Activated T-cell treated with anti-CD3 and anti-CD28 coated beads, Interleukin-2, amount 50 U/mL, for 1 hour (primary cell): ENCODE measurements at regions not wholly inside any gene's neighbourhood (a gene's known extent, or its start where the extent isn't known, plus 50 kb on each side); places are given as distances from the start of the nearest gene placed in this dataset.

Source experiments
- DNase-seq: peaks from one replicate; pipeline ENCODE4 v3.0.0-alpha.2; 2020

- no peak for DNase-seq
Observed at GRCh38 chr19:31502536-31503170, 153.4 kb upstream of the TSHZ3 start.

- DNase-seq, result no peak
Observed at GRCh38 chr19:31503211-31503610, 154.0 kb upstream of the TSHZ3 start.

- no peak for DNase-seq
Observed at GRCh38 chr19:31504221-31504620, 155.0 kb upstream of the TSHZ3 start.

DNA sequence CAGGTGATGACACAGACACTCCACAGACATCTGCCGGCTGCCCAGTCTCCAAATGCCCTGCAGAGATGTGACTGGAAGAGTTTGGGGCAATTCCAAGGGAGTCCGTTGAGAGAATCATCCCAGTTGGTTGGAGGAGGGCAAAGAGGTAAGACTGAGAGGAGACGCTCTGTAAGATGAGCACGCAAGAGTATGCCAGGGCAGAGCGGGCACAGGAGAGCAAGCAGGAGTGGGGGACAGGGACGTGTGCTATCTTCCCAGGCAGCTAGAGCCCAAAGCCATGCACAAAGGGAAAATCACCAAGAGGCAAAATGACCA is 156.3 kb upstream of the TSHZ3 start:
- DNase-seq, result no peak

GRCh38 chr19:31506102-31506501 is 156.9 kb upstream of the TSHZ3 start:
- DNase-seq, result no peak

GRCh38 chr19:31510635-31511034 is 161.4 kb upstream of the TSHZ3 start:
- DNase-seq, result no peak

- DNase-seq, result no peak
Observed at GRCh38 chr19:31511098-31511497, 161.9 kb upstream of the TSHZ3 start.

DNA sequence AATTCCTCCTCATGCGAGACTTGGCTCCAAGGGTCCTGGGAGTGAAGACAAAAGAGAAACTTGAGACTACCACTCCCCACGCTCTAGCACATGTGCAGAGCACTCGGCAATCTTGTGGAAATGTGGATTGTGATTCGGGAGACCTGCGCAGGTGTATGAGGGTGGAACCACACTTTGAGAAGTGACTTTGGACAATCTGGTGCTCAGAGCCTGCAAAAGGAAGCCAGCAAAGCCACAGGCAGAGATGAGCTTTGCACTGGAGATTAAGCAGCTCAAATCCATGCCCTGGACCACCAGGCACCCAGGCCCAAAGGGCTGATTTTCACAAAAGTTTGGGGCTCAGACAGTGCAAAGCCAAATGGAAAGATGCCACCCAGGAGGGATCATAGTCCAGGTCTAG is 162.5 kb upstream of the TSHZ3 start:
- DNase-seq, result no peak

- DNase-seq, result no peak
Observed at GRCh38 chr19:31512181-31512970, 163.1 kb upstream of the TSHZ3 start.

DNA sequence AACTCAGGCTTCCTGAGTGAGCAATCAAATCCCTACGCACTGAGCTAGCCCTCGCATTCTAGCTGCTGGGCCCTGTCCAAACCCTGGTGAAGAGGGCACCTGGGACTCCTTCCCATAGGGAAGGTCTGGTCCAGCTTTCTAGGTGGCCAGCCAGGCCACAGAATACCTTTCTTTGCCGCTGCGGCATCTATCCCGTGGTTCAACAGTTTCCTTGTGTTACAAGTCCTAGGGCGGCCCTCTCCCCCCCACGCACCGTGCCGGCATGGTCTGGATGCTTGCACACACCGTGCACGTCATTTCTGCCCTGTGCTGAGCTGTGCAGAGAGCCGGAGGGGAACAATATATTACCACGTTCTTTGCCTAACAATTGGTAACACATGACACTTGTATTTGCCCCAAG is 164.6 kb upstream of the TSHZ3 start:
- DNase-seq, result no peak

- DNase-seq, result no peak
Observed at GRCh38 chr19:31515931-31516330, 166.7 kb upstream of the TSHZ3 start.

DNA sequence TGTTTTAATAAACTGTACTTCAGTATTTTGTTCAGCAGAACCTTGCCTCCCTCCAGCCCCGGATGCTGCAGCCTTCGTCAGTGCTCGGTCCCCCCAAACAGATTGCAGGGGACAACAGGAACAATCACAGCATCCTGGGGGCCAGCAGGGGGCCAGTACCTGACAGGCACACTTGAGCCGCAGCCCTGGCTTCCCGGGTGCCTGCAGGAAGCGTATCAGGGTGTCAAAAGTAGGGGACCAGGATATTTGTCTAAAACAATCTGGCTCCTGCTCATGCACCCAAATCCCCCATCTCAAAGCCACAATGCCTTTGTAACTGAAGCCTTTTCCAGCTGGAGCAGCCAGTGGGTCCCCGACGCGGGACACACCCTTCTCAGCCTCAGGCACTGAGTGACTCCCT is 167.5 kb upstream of the TSHZ3 start:
- no peak for DNase-seq

DNA sequence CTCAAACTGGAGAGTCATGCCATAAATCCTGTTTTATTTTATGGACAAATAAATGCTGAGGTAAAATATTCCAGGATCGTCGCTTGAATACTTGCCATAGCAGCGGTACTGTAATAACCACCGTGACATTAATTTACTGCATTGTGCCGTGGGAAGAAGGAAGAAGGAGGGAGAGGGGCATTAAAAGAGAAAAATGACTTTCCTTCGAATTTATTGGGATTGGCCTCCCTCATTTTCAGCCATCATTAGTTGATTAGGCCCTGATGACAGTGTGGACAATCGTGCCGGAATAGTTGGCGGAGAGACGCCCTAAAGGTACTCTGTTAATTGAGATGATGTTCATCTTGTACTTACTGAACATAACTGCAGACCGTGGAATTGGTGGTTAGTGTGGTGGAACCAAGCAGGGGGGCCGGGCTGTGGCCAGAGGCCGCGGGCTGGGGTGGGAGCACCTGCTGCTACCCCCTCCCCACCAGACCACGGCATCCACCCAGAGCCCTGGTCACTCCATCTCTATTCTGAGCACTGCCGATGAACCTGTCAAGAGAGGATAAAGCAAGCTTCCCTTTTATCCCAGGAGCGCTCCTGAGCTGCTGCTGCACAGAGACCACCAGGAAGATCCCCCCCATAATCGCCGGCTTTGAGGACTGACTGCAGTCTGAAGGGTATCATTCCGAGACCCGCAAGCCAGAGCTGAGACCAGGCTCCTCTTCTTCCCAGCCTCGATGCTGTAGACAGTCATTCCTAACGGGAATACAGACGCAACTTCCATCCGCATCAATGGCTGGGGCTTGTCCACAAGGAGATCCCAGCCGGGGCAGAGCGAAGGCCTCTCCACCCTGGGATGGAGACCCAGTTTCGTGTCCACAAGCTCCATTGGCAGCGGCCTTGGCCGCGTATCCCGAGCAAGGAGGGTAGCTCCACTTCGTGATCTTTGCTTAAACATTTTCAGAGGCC is 168.3 kb upstream of the TSHZ3 start:
- DNase-seq, result no peak

DNA sequence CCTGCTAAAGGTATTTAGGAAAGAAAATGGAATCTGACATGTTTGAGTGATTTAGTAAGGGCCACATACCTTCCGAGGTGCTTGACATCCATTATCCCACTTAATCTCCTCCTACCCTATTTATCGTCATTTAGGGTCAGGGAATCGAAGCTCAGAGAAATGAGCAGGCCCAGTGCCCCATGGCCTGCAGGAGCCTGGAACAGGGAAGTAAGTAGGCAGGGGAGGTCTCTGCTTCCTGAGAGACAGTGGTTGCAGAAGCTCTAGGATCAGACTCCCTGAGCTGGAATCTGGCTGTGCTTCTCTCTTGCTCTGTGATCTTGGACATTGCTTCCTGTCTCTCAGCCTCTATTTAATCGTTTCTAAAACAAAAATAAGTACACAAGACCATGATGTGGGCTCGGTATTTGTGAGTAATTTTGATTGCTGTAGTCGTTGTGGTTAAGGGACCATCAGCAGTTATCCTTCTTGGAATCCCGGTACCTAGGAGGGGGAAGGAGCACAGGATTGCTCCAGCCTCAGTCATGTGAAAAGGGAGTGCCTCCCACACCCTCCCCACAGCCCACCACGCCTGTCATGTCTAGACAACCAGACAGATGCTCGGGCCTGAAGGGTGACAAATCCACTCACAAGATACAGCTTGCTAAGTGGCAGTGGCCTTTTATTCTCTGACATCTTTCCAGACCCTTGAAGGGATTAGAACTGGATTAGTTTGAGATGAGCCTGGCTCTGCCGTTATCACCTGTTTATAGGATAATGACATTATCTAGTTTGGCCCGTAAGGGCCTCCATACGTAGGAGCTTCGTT is 169.2 kb upstream of the TSHZ3 start:
- no peak for DNase-seq

- DNase-seq, result no peak
Observed at GRCh38 chr19:31519256-31519655, 170.0 kb upstream of the TSHZ3 start.

GRCh38 chr19:31519908-31520307 is 170.7 kb upstream of the TSHZ3 start:
- no peak for DNase-seq

GRCh38 chr19:31520633-31521032 is 171.4 kb upstream of the TSHZ3 start:
- no peak for DNase-seq

DNA sequence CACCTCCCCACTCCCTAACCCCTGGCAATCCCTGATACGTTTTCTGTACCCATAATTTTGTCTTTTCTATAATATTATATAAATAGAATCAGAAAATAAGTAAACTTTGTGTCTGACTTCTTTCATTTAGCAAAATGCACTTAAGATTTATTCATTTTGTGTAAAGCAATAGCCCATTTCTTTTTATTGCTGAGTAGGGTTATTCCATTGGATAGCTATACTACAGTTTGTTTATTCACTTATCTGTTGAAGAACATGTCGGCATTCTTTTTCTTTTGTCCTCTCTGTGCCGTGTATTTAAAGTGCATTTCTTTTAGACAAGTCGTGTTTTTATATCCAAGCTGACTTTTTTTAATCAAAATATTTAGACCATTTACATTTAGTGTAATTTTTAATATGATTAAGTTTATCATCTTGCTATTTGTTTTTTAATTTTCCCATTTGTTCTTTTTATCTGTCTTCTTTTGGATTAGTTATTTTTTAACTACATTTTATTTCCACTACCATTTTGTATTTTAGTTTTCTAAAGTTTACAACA is 176.4 kb upstream of the TSHZ3 start:
- no peak for DNase-seq

DNA sequence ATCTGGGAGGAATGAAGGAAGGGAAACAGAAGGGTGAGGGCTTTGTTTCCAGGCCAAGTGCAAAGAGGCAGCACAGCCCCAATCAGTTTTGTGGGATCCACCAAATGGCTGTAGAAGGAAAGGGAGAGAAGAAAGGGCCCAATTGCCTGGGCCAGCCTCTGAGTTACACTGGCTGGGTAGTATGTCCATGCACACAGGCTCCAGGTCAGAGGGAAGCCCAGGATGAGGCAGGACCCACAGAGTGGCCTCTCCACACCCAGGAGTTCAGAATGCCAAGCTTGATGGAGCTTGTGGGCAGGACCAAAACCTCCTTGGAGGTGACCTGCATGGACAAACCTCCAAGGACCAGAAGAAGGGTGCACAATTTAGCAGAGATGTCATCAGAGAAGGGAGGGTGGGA is 178.2 kb upstream of the TSHZ3 start:
- no peak for DNase-seq

GRCh38 chr19:31528261-31528660 is 179.0 kb upstream of the TSHZ3 start:
- DNase-seq, result no peak

GRCh38 chr19:31529121-31529520 is 179.9 kb upstream of the TSHZ3 start:
- DNase-seq, result no peak

GRCh38 chr19:31530781-31531180 is 181.5 kb upstream of the TSHZ3 start:
- no peak for DNase-seq

- DNase-seq, result no peak
Observed at GRCh38 chr19:31531326-31531725, 182.1 kb upstream of the TSHZ3 start.
